ENCODE measurements at regions not wholly inside any gene's neighbourhood (a gene's known extent, or its start where the extent isn't known, plus 50 kb on each side); places are given as distances from the start of the nearest gene placed in this dataset.

- TF ChIP-seq ATF6 (CRISPR knock-in tag; conservative IDR thresholded peaks at IDR 0.05) (no peak), NFE2L1 (CRISPR knock-in tag; IDR thresholded peaks at IDR 0.05; ENCODE audit: borderline replicate concordance) (no peak), DMAP1 (CRISPR knock-in tag; IDR thresholded peaks at IDR 0.05) (no peak), ZBTB14 (CRISPR knock-in tag; IDR thresholded peaks at IDR 0.05) (no peak), ZNF335 (CRISPR knock-in tag; IDR thresholded peaks at IDR 0.05) (no peak)
These were observed 266.9 kb downstream of the AASDHPPT start (continued) for GRCh38 chr11:106344394-106344793.

- Histone ChIP-seq H2AFZ (ENCODE audit: low read length) (no peak overlapping the region), H3K27me3 (ENCODE audit: control insufficient read depth in 1 of 2, insufficient read depth in 2 of 2, low read length in 2 of 2) (no peaks in the 10 kb centered on the region; a peak in 1 of 5 replicates), H3K27ac (ENCODE audit: extremely low read length, insufficient read depth, low read length) (no peak overlapping the region), H3K36me3 (replicated peaks in 1 of 2; ENCODE audit: control insufficient read depth in 1 of 2, insufficient read depth in 2 of 2, low read length in 2 of 2) (no peaks in the 10 kb centered on the region), H3K9ac (ENCODE audit: insufficient read depth, low read depth, low read length) (no peak overlapping the region), H4K20me1 (ENCODE audit: insufficient read depth, low read length) (no peaks in the 10 kb centered on the region), H3K4me2 (ENCODE audit: low read depth, low read length) (no peak overlapping the region), H3K9me3 (ENCODE audit: low read length) (peaks cover 30% of the 10 kb centered on the region), H3K4me3 (replicated peaks in 1 of 3; ENCODE audit: insufficient read depth in 1 of 3, low read depth in 2 of 3, low read length in 3 of 3) (no peak overlapping the region), H3K79me2 (ENCODE audit: insufficient read depth, low read length) (no peaks in the 10 kb centered on the region), H3K4me1 (ENCODE audit: insufficient read depth, low read length) (no peaks in the 10 kb centered on the region)
- no TSS peak for BruUV-seq (replicated peaks)
- intact Hi-C loops (cut with micrococcal nuclease; ENCODE audit: unreplicated experiment) = no loop called here
- WGBS (ENCODE audit: low lambda C conversion rate) = 15% methylated on average over 1 of the region's 1 CpG
- FAIRE-seq (no peak), DNase-seq (ENCODE audit: low spot score) (no peak), ATAC-seq (no peak)
- in situ Hi-C loops (cut with HindIII; ENCODE audit: extremely low pct_ligation_motif_present, low pct_unique_long_range_greater_than_20kb) = no loop called here
- POLR2A ChIA-PET = no interaction called here
- CTCF ChIA-PET (ENCODE audit: low intra/inter-chr PET ratio, low total read pairs) = no interaction called here
- TF ChIP-seq, protein P1, sequence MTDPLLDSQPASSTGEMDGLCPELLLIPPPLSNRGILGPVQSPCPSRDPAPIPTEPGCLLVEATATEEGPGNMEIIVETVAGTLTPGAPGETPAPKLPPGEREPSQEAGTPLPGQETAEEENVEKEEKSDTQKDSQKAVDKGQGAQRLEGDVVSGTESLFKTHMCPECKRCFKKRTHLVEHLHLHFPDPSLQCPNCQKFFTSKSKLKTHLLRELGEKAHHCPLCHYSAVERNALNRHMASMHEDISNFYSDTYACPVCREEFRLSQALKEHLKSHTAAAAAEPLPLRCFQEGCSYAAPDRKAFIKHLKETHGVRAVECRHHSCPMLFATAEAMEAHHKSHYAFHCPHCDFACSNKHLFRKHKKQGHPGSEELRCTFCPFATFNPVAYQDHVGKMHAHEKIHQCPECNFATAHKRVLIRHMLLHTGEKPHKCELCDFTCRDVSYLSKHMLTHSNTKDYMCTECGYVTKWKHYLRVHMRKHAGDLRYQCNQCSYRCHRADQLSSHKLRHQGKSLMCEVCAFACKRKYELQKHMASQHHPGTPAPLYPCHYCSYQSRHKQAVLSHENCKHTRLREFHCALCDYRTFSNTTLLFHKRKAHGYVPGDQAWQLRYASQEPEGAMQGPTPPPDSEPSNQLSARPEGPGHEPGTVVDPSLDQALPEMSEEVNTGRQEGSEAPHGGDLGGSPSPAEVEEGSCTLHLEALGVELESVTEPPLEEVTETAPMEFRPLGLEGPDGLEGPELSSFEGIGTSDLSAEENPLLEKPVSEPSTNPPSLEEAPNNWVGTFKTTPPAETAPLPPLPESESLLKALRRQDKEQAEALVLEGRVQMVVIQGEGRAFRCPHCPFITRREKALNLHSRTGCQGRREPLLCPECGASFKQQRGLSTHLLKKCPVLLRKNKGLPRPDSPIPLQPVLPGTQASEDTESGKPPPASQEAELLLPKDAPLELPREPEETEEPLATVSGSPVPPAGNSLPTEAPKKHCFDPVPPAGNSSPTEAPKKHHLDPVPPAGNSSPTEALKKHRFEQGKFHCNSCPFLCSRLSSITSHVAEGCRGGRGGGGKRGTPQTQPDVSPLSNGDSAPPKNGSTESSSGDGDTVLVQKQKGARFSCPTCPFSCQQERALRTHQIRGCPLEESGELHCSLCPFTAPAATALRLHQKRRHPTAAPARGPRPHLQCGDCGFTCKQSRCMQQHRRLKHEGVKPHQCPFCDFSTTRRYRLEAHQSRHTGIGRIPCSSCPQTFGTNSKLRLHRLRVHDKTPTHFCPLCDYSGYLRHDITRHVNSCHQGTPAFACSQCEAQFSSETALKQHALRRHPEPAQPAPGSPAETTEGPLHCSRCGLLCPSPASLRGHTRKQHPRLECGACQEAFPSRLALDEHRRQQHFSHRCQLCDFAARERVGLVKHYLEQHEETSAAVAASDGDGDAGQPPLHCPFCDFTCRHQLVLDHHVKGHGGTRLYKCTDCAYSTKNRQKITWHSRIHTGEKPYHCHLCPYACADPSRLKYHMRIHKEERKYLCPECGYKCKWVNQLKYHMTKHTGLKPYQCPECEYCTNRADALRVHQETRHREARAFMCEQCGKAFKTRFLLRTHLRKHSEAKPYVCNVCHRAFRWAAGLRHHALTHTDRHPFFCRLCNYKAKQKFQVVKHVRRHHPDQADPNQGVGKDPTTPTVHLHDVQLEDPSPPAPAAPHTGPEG (CRISPR knock-in tag; IDR thresholded peaks at IDR 0.05) = no peak
- TF ChIP-seq DMTF1 (CRISPR knock-in tag; IDR thresholded peaks at IDR 0.05) = no peak
- no peak for TF ChIP-seq NFIB (CRISPR knock-in tag; IDR thresholded peaks at IDR 0.05; ENCODE audit: borderline replicate concordance)
- TF ChIP-seq ZBTB7B (CRISPR knock-in tag; IDR thresholded peaks at IDR 0.05) = no peak
- no peak for TF ChIP-seq PAX8 (CRISPR knock-in tag; IDR thresholded peaks at IDR 0.05; ENCODE audit: borderline replicate concordance)
- TF ChIP-seq REL (CRISPR knock-in tag; conservative IDR thresholded peaks at IDR 0.05) = no peak
- no peak for TF ChIP-seq SNAPC2 (CRISPR knock-in tag; IDR thresholded peaks at IDR 0.05)
- no peak for TF ChIP-seq ZNF225 (CRISPR knock-in tag; IDR thresholded peaks at IDR 0.05)
These were observed 267.5 kb downstream of the AASDHPPT start for GRCh38 chr11:106344966-106345365.
